Liver (tissue), 8 donors: ENCODE measurements at regions not wholly inside any gene's neighbourhood (a gene's known extent, or its start where the extent isn't known, plus 50 kb on each side); places are given as distances from the start of the nearest gene placed in this dataset.
"Not testable (repeated sequence)": the region's sequence is repeated elsewhere in the genome, so short reads cannot be mapped to it uniquely, and the experiment has no call there.

ENCODE experiments used
- DNase-seq: peaks from one replicate; pipeline ENCODE4 v3.0.0-alpha.2; 2017; ENCODE audit warnings: low spot score
- H3K27ac ChIP-seq, 2 donors: one replicate each; pipeline ENCODE4 v1.7.0; 2013; ENCODE audit warnings: inconsistent platforms in 2 of 2, low read length in 2 of 2, control low read depth in 1 of 2, low read depth in 1 of 2, mild to moderate bottlenecking in 1 of 2
- H3K27me3 ChIP-seq, 4 donors: one replicate each; pipeline versions ENCODE4 v1.6.1 to v1.7.0; 2013; ENCODE audit warnings: low read length in 3 of 4, inconsistent platforms in 1 of 4, mild to moderate bottlenecking in 1 of 4, moderate library complexity in 1 of 4; ENCODE audit not compliant: control insufficient read depth in 4 of 4, insufficient read depth in 4 of 4
- H3K36me3 ChIP-seq, 4 donors: one replicate each; pipeline versions ENCODE4 v1.6.1 to v1.7.0; 2013; ENCODE audit warnings: low read length in 3 of 4, mild to moderate bottlenecking in 3 of 4, low read depth in 1 of 4, moderate library complexity in 1 of 4; ENCODE audit not compliant: control insufficient read depth in 4 of 4, insufficient read depth in 3 of 4
- H3K4me1 ChIP-seq, 4 donors: one replicate each; pipeline versions ENCODE4 v1.6.1 to v1.7.0; 2013; ENCODE audit warnings: low read length in 3 of 4, mild to moderate bottlenecking in 3 of 4, moderate library complexity in 1 of 4; ENCODE audit not compliant: control insufficient read depth in 4 of 4, insufficient read depth in 4 of 4
- H3K4me3 ChIP-seq, 3 donors: one replicate each; pipeline versions ENCODE4 v1.6.1 to v1.7.0; 2013; ENCODE audit warnings: low read length in 3 of 3, control low read depth in 1 of 3, low read depth in 1 of 3, mild to moderate bottlenecking in 1 of 3
- H3K9ac ChIP-seq, 2 donors: one replicate each; pipeline ENCODE4 v1.7.0; 2013; ENCODE audit warnings: low read length in 2 of 2, mild to moderate bottlenecking in 2 of 2, moderate library complexity in 2 of 2, control low read depth in 1 of 2, low read depth in 1 of 2
- H3K9me3 ChIP-seq, 4 donors: one replicate each; pipeline versions ENCODE4 v1.6.1 to v1.7.0; 2013; ENCODE audit warnings: low read length in 3 of 4; ENCODE audit not compliant: control insufficient read depth in 4 of 4
- ATF3 ChIP-seq: IDR thresholded peaks from 2 replicates; pipeline ENCODE4 v1.6.1; 2016; ENCODE audit warnings: antibody characterized with exemption
- EGR1 ChIP-seq, 2 donors: IDR thresholded peaks; 2 replicates each; pipeline ENCODE4 v1.6.1; 2016 to 2018; ENCODE audit warnings: antibody characterized with exemption in 2 of 2, low read depth in 2 of 2
- FOXA1 ChIP-seq: IDR thresholded peaks from 2 replicates; pipeline ENCODE4 v1.6.1; 2016; ENCODE audit warnings: antibody characterized with exemption
- FOXA2 ChIP-seq: IDR thresholded peaks from 2 replicates; pipeline ENCODE4 v1.6.1; 2016; ENCODE audit warnings: antibody characterized with exemption
- GABPA ChIP-seq, 2 donors: IDR thresholded peaks in 1 of 2; conservative IDR thresholded peaks in 1 of 2; 2 replicates each; pipeline ENCODE4 v1.6.1; 2016; ENCODE audit warnings: antibody characterized with exemption in 2 of 2, mild to moderate bottlenecking in 1 of 2, moderate library complexity in 1 of 2
- HNF4A ChIP-seq, 2 donors: conservative IDR thresholded peaks; 2 replicates each; pipeline ENCODE4 v1.6.1; 2016; ENCODE audit warnings: antibody characterized with exemption in 2 of 2, mild to moderate bottlenecking in 2 of 2
- HNF4G ChIP-seq: IDR thresholded peaks from 2 replicates; pipeline ENCODE4 v1.6.1; 2016; ENCODE audit warnings: antibody characterized with exemption
- JUND ChIP-seq, 2 donors: IDR thresholded peaks; 2 replicates each; pipeline ENCODE4 v1.6.1; 2016; ENCODE audit warnings: antibody characterized with exemption in 2 of 2
- NR2F2 ChIP-seq: IDR thresholded peaks from 2 replicates; pipeline ENCODE4 v1.6.1; 2016; ENCODE audit warnings: antibody characterized with exemption
- RAD21 ChIP-seq, 2 donors: IDR thresholded peaks; 2 replicates each; pipeline ENCODE4 v1.6.1; 2016; ENCODE audit warnings: antibody characterized with exemption in 2 of 2, mild to moderate bottlenecking in 2 of 2
- REST ChIP-seq: IDR thresholded peaks from 2 replicates; pipeline ENCODE4 v1.6.1; 2016; ENCODE audit warnings: antibody characterized with exemption, mild to moderate bottlenecking
- RXRA ChIP-seq, 2 donors: IDR thresholded peaks; 2 replicates each; pipeline ENCODE4 v1.6.1; 2017 to 2018; ENCODE audit warnings: antibody characterized with exemption in 2 of 2, mild to moderate bottlenecking in 1 of 2
- SP1 ChIP-seq: IDR thresholded peaks from 2 replicates; pipeline ENCODE4 v1.6.1; 2018; ENCODE audit warnings: antibody characterized with exemption, mild to moderate bottlenecking
- TAF1 ChIP-seq: conservative IDR thresholded peaks from 2 replicates; pipeline ENCODE4 v1.6.1; 2016; ENCODE audit warnings: antibody characterized with exemption, mild to moderate bottlenecking
- YY1 ChIP-seq: IDR thresholded peaks from 2 replicates; pipeline ENCODE4 v1.6.1; 2016; ENCODE audit warnings: antibody characterized with exemption, mild to moderate bottlenecking
- ZBTB33 ChIP-seq: IDR thresholded peaks from 2 replicates; pipeline ENCODE4 v1.6.1; 2016; ENCODE audit warnings: antibody characterized with exemption
- WGBS: extraction: QIAGEN DNeasy Blood & Tissue Kit; methylation state at CpG from one replicate; pipeline ENCODE4 v1.1.7; 2013; 5-methylcytosine and 5-hydroxymethylcytosine counted together
- TF ChIP-seq, protein P1 (sequence below): IDR thresholded peaks from 2 replicates; pipeline ENCODE4 v1.6.1; 2016; ENCODE audit warnings: antibody characterized with exemption
- TF ChIP-seq, protein P2 (sequence below): fragments of 150-350 bp; IDR thresholded peaks from 2 replicates; pipeline ENCODE4 v1.5.1; 2017; ENCODE audit warnings: improper control_type of control experiment, low read depth, low read length; ENCODE audit not compliant: missing input control
- donor health status: healthy.
- donor health status: healthy.
- donor health status: healthy.
- donor health status: healthy.
- donor health status: healthy.

GRCh38 chr17:13416748-13417363 is 184.9 kb downstream of the HS3ST3A1 start:
- DNase-seq: no peak
- H3K27ac ChIP-seq: peak overlapping the region; percentile 35 to 72
- H3K4me3 ChIP-seq: no peak overlapping the region
- no peak overlapping the region for H3K9ac ChIP-seq
- TF ChIP-seq SP1: no peak
- no peak for TF ChIP-seq ZBTB33
- 81% methylated on average over 3 of the region's 3 CpGs for WGBS
- H3K36me3 ChIP-seq: no peaks in the 10 kb centered on the region
- H3K4me1 ChIP-seq: peaks cover 1 to 13% (median 9%) of the 10 kb centered on the region in 4 donors
- no peaks in the 10 kb centered on the region for H3K9me3 ChIP-seq
- no peaks in the 10 kb centered on the region for H3K27me3 ChIP-seq

- TF ChIP-seq ZBTB33 (peak; percentile 14), REST (no peak), EGR1 (IDR thresholded peaks at IDR 0.05; ENCODE audit: low read depth in 2 of 2) (peak; percentile 86 to 93), SP1 (peak; percentile 36), RXRA (IDR thresholded peaks at IDR 0.05) (peak; percentile 62 to 69), JUND (IDR thresholded peaks at IDR 0.05) (peak; percentile 81 to 85), TAF1 (no peak), RAD21 (IDR thresholded peaks at IDR 0.05) (peak; percentile 48), HNF4G (no peak), GABPA (IDR thresholded peaks at IDR 0.05 in 1 of 2, conservative IDR thresholded peaks at IDR 0.05 in 1 of 2) (no peak), YY1 (peak; percentile 31), NR2F2 (no peak), HNF4A (conservative IDR thresholded peaks at IDR 0.05) (peak; percentile 61 to 71), FOXA2 (peak; percentile 30), FOXA1 (no peak), ATF3 (peak; percentile 46)
- TF ChIP-seq, protein P1, sequence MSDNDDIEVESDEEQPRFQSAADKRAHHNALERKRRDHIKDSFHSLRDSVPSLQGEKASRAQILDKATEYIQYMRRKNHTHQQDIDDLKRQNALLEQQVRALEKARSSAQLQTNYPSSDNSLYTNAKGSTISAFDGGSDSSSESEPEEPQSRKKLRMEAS: peak; percentile 46
- TF ChIP-seq, protein P2, sequence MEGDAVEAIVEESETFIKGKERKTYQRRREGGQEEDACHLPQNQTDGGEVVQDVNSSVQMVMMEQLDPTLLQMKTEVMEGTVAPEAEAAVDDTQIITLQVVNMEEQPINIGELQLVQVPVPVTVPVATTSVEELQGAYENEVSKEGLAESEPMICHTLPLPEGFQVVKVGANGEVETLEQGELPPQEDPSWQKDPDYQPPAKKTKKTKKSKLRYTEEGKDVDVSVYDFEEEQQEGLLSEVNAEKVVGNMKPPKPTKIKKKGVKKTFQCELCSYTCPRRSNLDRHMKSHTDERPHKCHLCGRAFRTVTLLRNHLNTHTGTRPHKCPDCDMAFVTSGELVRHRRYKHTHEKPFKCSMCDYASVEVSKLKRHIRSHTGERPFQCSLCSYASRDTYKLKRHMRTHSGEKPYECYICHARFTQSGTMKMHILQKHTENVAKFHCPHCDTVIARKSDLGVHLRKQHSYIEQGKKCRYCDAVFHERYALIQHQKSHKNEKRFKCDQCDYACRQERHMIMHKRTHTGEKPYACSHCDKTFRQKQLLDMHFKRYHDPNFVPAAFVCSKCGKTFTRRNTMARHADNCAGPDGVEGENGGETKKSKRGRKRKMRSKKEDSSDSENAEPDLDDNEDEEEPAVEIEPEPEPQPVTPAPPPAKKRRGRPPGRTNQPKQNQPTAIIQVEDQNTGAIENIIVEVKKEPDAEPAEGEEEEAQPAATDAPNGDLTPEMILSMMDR: no peak
- peak; percentile 47 for DNase-seq
- Histone ChIP-seq H3K4me1 (peaks cover 1 to 13% (median 7%) of the 10 kb centered on the region in 4 donors), H3K27ac (peak overlapping the region; percentile 57 to 72), H3K27me3 (no peaks in the 10 kb centered on the region), H3K9ac (peak overlapping the region in 1 of 2 donors; percentile 49), H3K9me3 (no peaks in the 10 kb centered on the region), H3K36me3 (no peaks in the 10 kb centered on the region), H3K4me3 (no peak overlapping the region)
- WGBS: 21% methylated on average over 13 of the region's 13 CpGs
These were observed 185.8 kb downstream of the HS3ST3A1 start for GRCh38 chr17:13415871-13416416.

DNA sequence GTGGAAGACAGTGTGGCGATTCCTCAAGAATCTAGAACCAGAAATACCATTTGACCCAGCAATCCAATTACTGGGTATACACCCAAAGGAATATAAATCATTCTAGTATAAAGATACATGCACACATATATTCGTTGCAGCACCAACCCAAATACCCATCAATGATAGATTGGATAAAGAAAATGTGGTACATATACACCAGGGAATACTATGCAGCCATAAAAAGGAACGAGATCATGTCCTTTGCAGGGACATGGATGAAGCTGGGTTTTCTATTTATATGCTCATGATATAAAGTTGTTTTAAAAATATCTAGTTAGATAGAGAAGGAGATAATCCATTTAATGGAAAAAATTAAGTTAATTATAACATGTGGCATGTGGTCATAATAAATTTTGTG is 186.5 kb downstream of the HS3ST3A1 start:
- 79% methylated on average over 3 of the region's 3 CpGs for WGBS
- H3K36me3 ChIP-seq, H3K27me3 ChIP-seq, DNase-seq, H3K9me3 ChIP-seq, H3K9ac ChIP-seq, H3K4me3 ChIP-seq: not testable (repeated sequence)
- Histone ChIP-seq H3K4me1 (peaks cover 0 to 20% (median 12%) of the 10 kb centered on the region in 4 donors), H3K27ac (peak overlapping the region in 1 of 2 donors; percentile 72)
